ENCODE measurements at regions not wholly inside any gene's neighbourhood (a gene's known extent, or its start where the extent isn't known, plus 50 kb on each side); places are given as distances from the start of the nearest gene placed in this dataset.

GRCh38 chr1:90558754-90559378, 158.2 kb downstream of the BARHL2 start:
- H3K36me3 ChIP-seq (ENCODE audit: control insufficient read depth, insufficient read depth, low read length) = no peaks in the 10 kb centered on the region
- no peak for DNase-seq (ENCODE audit: low read depth)
- no peaks in the 10 kb centered on the region for H3K27me3 ChIP-seq (ENCODE audit: control insufficient read depth, insufficient read depth, low read length)
- no peak overlapping the region for H3K4me3 ChIP-seq (ENCODE audit: low read depth, low read length)
- no peak for TF ChIP-seq CTCF (IDR thresholded peaks at IDR 0.05; ENCODE audit: insufficient read depth, low read length, severe bottlenecking)
- no peak for FAIRE-seq

DNA sequence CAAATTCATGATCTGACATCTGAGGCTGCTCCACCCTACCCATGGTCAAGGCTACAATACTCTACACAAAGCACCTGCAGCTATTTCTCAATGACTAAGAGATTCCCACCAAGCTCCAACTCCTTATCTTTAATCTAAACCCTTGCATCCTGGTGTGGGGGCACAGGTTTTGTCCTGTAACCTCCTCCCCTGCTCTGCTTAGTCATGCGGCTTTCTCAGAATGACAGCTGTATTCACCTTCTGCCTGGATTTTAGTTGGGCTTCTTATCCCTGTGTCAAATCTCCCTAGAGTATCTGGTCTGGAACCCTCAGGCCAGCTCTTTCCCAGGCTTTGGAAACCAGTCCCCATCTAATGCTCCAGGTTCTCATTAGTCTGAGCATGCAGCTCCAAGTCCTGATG, 159.0 kb downstream of the BARHL2 start:
- no peak for TF ChIP-seq CTCF (IDR thresholded peaks at IDR 0.05; ENCODE audit: insufficient read depth, low read length, severe bottlenecking)
- FAIRE-seq (no peak), DNase-seq (ENCODE audit: low read depth) (no peak)

DNA sequence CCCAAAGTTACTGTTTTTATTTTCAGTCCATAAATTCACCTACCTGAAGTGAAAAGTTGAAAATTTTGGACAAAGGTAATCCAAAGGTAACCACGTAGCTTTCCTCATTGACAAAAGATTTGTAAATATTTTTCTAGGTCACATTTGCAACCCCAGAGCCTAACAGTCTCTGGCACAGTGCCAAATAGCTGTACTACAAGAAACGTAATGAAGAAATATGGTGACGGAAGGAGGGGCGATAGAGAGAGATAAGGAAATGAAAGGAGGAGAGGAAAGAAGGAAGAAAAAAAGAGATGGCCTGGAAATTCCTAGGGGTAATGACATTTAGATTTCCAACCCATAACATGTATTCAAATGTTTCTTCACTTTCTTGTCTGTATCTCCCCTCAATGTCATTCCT, 159.4 kb downstream of the BARHL2 start:
- TF ChIP-seq CTCF (IDR thresholded peaks at IDR 0.05; ENCODE audit: insufficient read depth, low read length, severe bottlenecking) = no peak
- FAIRE-seq = no peak
- H3K36me3 ChIP-seq (ENCODE audit: control insufficient read depth, insufficient read depth, low read length) = no peaks in the 10 kb centered on the region
- H3K4me3 ChIP-seq (ENCODE audit: low read depth, low read length) = no peak overlapping the region
- H3K27me3 ChIP-seq (ENCODE audit: control insufficient read depth, insufficient read depth, low read length) = no peaks in the 10 kb centered on the region
- no peak for DNase-seq (ENCODE audit: low read depth)

More for the DNA sequence above, 159.0 kb downstream of the BARHL2 start:
- Histone ChIP-seq H3K4me3 (ENCODE audit: low read depth, low read length) (no peak overlapping the region), H3K36me3 (ENCODE audit: control insufficient read depth, insufficient read depth, low read length) (no peaks in the 10 kb centered on the region), H3K27me3 (ENCODE audit: control insufficient read depth, insufficient read depth, low read length) (no peaks in the 10 kb centered on the region)

- Histone ChIP-seq H3K27me3 (ENCODE audit: control insufficient read depth, insufficient read depth, low read length) (no peaks in the 10 kb centered on the region), H3K36me3 (ENCODE audit: control insufficient read depth, insufficient read depth, low read length) (no peaks in the 10 kb centered on the region), H3K4me3 (ENCODE audit: low read depth, low read length) (no peak overlapping the region)
- TF ChIP-seq CTCF (IDR thresholded peaks at IDR 0.05; ENCODE audit: insufficient read depth, low read length, severe bottlenecking) = no peak
- FAIRE-seq = no peak
- no peak for DNase-seq (ENCODE audit: low read depth)
These were observed 166.3 kb downstream of the BARHL2 start for GRCh38 chr1:90550626-90551406.

- Histone ChIP-seq H3K27me3 (ENCODE audit: control insufficient read depth, insufficient read depth, low read length) (no peaks in the 10 kb centered on the region), H3K4me3 (ENCODE audit: low read depth, low read length) (no peak overlapping the region), H3K36me3 (ENCODE audit: control insufficient read depth, insufficient read depth, low read length) (no peaks in the 10 kb centered on the region)
- DNase-seq (ENCODE audit: low read depth) (no peak), FAIRE-seq (no peak)
- no peak for TF ChIP-seq CTCF (IDR thresholded peaks at IDR 0.05; ENCODE audit: insufficient read depth, low read length, severe bottlenecking)
These were observed 172.7 kb downstream of the BARHL2 start for GRCh38 chr1:90544356-90544755.
